ENCODE measurements at regions not wholly inside any gene's neighbourhood (a gene's known extent, or its start where the extent isn't known, plus 50 kb on each side); places are given as distances from the start of the nearest gene placed in this dataset.
"Not testable (repeated sequence)": the region's sequence is repeated elsewhere in the genome, so short reads cannot be mapped to it uniquely, and the experiment has no call there.

- TF ChIP-seq POLR2A, POLR2AphosphoS5, EP300 (IDR thresholded peaks at IDR 0.05): not testable (repeated sequence)
- TF ChIP-seq, protein P1, sequence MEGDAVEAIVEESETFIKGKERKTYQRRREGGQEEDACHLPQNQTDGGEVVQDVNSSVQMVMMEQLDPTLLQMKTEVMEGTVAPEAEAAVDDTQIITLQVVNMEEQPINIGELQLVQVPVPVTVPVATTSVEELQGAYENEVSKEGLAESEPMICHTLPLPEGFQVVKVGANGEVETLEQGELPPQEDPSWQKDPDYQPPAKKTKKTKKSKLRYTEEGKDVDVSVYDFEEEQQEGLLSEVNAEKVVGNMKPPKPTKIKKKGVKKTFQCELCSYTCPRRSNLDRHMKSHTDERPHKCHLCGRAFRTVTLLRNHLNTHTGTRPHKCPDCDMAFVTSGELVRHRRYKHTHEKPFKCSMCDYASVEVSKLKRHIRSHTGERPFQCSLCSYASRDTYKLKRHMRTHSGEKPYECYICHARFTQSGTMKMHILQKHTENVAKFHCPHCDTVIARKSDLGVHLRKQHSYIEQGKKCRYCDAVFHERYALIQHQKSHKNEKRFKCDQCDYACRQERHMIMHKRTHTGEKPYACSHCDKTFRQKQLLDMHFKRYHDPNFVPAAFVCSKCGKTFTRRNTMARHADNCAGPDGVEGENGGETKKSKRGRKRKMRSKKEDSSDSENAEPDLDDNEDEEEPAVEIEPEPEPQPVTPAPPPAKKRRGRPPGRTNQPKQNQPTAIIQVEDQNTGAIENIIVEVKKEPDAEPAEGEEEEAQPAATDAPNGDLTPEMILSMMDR (IDR thresholded peaks at IDR 0.05): not testable (repeated sequence)
Measured at GRCh38 chr9:40326179-40326578, 802.3 kb downstream of the FOXD4L6 start.
